B cell (primary cell): ENCODE measurements at regions not wholly inside any gene's neighbourhood (a gene's known extent, or its start where the extent isn't known, plus 50 kb on each side); places are given as distances from the start of the nearest gene placed in this dataset.

Source experiments
- ATAC-seq: fragments of 200-7000 bp; cut with Tn5 transposase; one replicate; pipeline ENCODE4 v1.10.0; 2021; ENCODE audit warnings: low read depth, mild to moderate bottlenecking, moderate number of reproducible peaks, moderate library complexity
- CTCF ChIA-PET: fragments of 350-600 bp; sonication (Branson Sonifier 250); formaldehyde crosslinking; loops from one replicate; lab custom pipeline; 2021; ENCODE audit warnings: antibody characterized with exemption, inconsistent platforms; lab: Charles Lee
- POLR2A ChIA-PET: fragments of 350-600 bp; sonication (Branson Sonifier 250); formaldehyde crosslinking; loops from one replicate; lab custom pipeline; 2021; ENCODE audit warnings: antibody characterized with exemption; lab: Charles Lee
- DNase-seq: peaks from one replicate; pipeline ENCODE4 v3.0.0; 2013
- H2AFZ ChIP-seq: 2 replicates; pipeline ENCODE4 v1.6.1; 2012; ENCODE audit warnings: mild to moderate bottlenecking, low read depth, low read length; ENCODE audit not compliant: insufficient read depth, poor library complexity, severe bottlenecking
- H3K27ac ChIP-seq, 2 donors: 1 replicate in 1 of 2; 2 replicates in 1 of 2; pipeline ENCODE4 v1.5.1; 2012 to 2013; ENCODE audit warnings: low read length in 2 of 2, mild to moderate bottlenecking in 2 of 2, moderate library complexity in 1 of 2
- H3K27me3 ChIP-seq, 4 experiments: fragments of 200-600 bp in 1 of 4; sonication (generic) in 1 of 4; replicated peaks in 1 of 4; 1 replicate in 2 of 4; 2 replicates in 2 of 4; pipeline versions ENCODE4 v1.6.1 to v1.7.0; 2013 to 2016; ENCODE audit warnings: low read length in 3 of 4, mild to moderate bottlenecking in 2 of 4, mixed read lengths in 1 of 4, moderate library complexity in 1 of 4; ENCODE audit not compliant: insufficient read depth in 4 of 4, control insufficient read depth in 3 of 4; ENCODE audit errors: control extremely low read depth in 1 of 4
- H3K36me3 ChIP-seq, 2 experiments: replicated peaks in 1 of 2; 1 replicate in 1 of 2; 2 replicates in 1 of 2; pipeline versions ENCODE4 v1.6.1 to v1.7.1; 2013; ENCODE audit warnings: low read length in 1 of 2; ENCODE audit not compliant: insufficient read depth in 2 of 2, control insufficient read depth in 1 of 2; ENCODE audit errors: control extremely low read depth in 1 of 2, extremely low read depth in 1 of 2
- H3K4me1 ChIP-seq, 2 donors: fragments of 200-600 bp in 1 of 2; sonication (generic) in 1 of 2; 1 replicate in 1 of 2; 2 replicates in 1 of 2; pipeline versions ENCODE4 v1.5.1 to v1.6.1; 2013 to 2017; ENCODE audit warnings: low read length in 2 of 2; ENCODE audit not compliant: control insufficient read depth in 2 of 2, insufficient read depth in 2 of 2
- H3K4me2 ChIP-seq: replicated peaks from 2 replicates; pipeline ENCODE3; 2012; ENCODE audit warnings: mild to moderate bottlenecking, low read depth, low read length; ENCODE audit not compliant: poor library complexity, severe bottlenecking
- H3K4me3 ChIP-seq, 5 experiments: fragments of 200-600 bp in 1 of 5; sonication (generic) in 1 of 5; 1 replicate in 3 of 5; 2 replicates in 2 of 5; pipeline versions ENCODE4 v1.5.1 to v1.7.0; 2011 to 2016; ENCODE audit warnings: low read length in 4 of 5, mild to moderate bottlenecking in 4 of 5, low read depth in 2 of 5, control low read depth in 1 of 5, moderate library complexity in 1 of 5; ENCODE audit not compliant: insufficient read depth in 1 of 5; ENCODE audit errors: control extremely low read depth in 1 of 5, extremely low read depth in 1 of 5
- H3K79me2 ChIP-seq: fragments of 200-600 bp; sonication (generic); one replicate; pipeline ENCODE4 v1.6.0; 2016; ENCODE audit warnings: low read length; ENCODE audit not compliant: control insufficient read depth, insufficient read depth
- H3K9ac ChIP-seq: fragments of 200-600 bp; sonication (generic); 2 replicates; pipeline ENCODE4 v1.6.1; 2017; ENCODE audit warnings: mild to moderate bottlenecking, low read length, moderate library complexity
- H3K9me3 ChIP-seq, 3 donors: one replicate each; pipeline versions ENCODE4 v1.6.1 to v1.7.1; 2013; ENCODE audit warnings: low read length in 2 of 3; ENCODE audit not compliant: control insufficient read depth in 2 of 3, insufficient read depth in 1 of 3; ENCODE audit errors: control extremely low read depth in 1 of 3
- H4K20me1 ChIP-seq: 2 replicates; pipeline ENCODE4 v1.6.0; 2012; ENCODE audit warnings: mild to moderate bottlenecking, low read length; ENCODE audit not compliant: insufficient read depth, control insufficient read depth, poor library complexity, severe bottlenecking
- H3K27ac Mint-ChIP-seq: one replicate; pipeline ENCODE4 v1.8.0; 2021; ENCODE audit warnings: mixed read lengths
- H3K27me3 Mint-ChIP-seq: one replicate; pipeline ENCODE4 v1.8.0; 2021; ENCODE audit warnings: mixed read lengths
- H3K4me1 Mint-ChIP-seq: one replicate; pipeline ENCODE4 v1.8.0; 2021; ENCODE audit warnings: mixed read lengths
- H3K4me3 Mint-ChIP-seq: one replicate; pipeline ENCODE4 v1.8.0; 2021; ENCODE audit warnings: mixed read lengths
- H3K9me3 Mint-ChIP-seq: one replicate; pipeline ENCODE4 v1.8.0; 2022; ENCODE audit warnings: mixed read lengths; ENCODE audit not compliant: insufficient read depth
- EZH2 ChIP-seq: IDR thresholded peaks from 2 replicates; pipeline ENCODE4 v1.6.1; 2012; ENCODE audit warnings: borderline replicate concordance, low read depth, mild to moderate bottlenecking, moderate library complexity, low read length; ENCODE audit not compliant: insufficient read depth, poor library complexity, severe bottlenecking
- WGBS: methylation state at CpG from one replicate; pipeline ENCODE4 v1.1.5; 2013; ENCODE audit warnings: missing lambda C conversion rate; ENCODE audit not compliant: insufficient coverage; 5-methylcytosine and 5-hydroxymethylcytosine counted together
- intact Hi-C: fragments of 100-400 bp; cut with micrococcal nuclease; formaldehyde crosslinking; loops from one replicate; pipeline ENCODE4 v1.10.0; 2022
- TF ChIP-seq, protein P1 (sequence below): fragments of 200-600 bp; IDR thresholded peaks from one replicate; pipeline ENCODE4 v1.8.0; 2022; ENCODE audit warnings: antibody characterized with exemption, mild to moderate bottlenecking

DNA sequence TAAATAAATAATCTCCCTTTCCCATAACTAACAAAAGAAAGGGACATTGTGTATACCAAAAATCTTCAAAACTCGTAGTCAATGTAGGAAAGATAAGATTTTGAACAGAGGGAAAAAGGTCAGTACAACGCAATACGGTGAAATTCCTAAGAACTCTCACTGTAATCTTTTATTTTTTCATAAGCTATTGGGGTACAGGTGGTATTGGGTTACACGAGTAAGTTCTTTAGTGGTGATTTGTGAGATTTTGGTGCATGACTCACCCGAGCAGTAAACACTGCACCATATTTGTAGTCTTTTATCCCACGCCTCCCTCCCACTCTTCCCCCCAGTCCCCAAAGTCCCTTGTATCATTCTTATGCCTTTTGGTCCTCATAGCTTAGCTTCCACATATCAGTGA lies 718.0 kb downstream of the TBL1XR1 start:
- ATAC-seq (no peak), DNase-seq (no peak)
- 85% methylated on average over 1 of the region's 6 CpGs for WGBS
- Mint-ChIP-seq H3K9me3 (peaks cover 4% of the 10 kb centered on the region), H3K4me1 (no peaks in the 10 kb centered on the region), H3K27ac (no peak overlapping the region), H3K4me3 (no peak overlapping the region), H3K27me3 (no peaks in the 10 kb centered on the region)
- Histone ChIP-seq H3K79me2 (no peaks in the 10 kb centered on the region), H3K9ac (no peak overlapping the region), H3K9me3 (peaks cover 0 to 3% (median 0%) of the 10 kb centered on the region in 3 donors), H3K4me1 (no peaks in the 10 kb centered on the region), H3K4me2 (no peak overlapping the region), H3K36me3 (no peaks in the 10 kb centered on the region), H3K4me3 (no peak overlapping the region), H3K27me3 (no peaks in the 10 kb centered on the region), H3K27ac (no peak overlapping the region), H2AFZ (no peak overlapping the region), H4K20me1 (no peaks in the 10 kb centered on the region)
- ChIA-PET POLR2A (no interaction called here), CTCF (no interaction called here)
- intact Hi-C loops, result no loop called here
- TF ChIP-seq, protein P1, sequence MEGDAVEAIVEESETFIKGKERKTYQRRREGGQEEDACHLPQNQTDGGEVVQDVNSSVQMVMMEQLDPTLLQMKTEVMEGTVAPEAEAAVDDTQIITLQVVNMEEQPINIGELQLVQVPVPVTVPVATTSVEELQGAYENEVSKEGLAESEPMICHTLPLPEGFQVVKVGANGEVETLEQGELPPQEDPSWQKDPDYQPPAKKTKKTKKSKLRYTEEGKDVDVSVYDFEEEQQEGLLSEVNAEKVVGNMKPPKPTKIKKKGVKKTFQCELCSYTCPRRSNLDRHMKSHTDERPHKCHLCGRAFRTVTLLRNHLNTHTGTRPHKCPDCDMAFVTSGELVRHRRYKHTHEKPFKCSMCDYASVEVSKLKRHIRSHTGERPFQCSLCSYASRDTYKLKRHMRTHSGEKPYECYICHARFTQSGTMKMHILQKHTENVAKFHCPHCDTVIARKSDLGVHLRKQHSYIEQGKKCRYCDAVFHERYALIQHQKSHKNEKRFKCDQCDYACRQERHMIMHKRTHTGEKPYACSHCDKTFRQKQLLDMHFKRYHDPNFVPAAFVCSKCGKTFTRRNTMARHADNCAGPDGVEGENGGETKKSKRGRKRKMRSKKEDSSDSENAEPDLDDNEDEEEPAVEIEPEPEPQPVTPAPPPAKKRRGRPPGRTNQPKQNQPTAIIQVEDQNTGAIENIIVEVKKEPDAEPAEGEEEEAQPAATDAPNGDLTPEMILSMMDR, result no peak
- TF ChIP-seq EZH2, result no peak

- Histone ChIP-seq H3K79me2 (no peaks in the 10 kb centered on the region), H2AFZ (no peak overlapping the region), H4K20me1 (no peaks in the 10 kb centered on the region), H3K27ac (no peak overlapping the region), H3K4me3 (no peak overlapping the region), H3K9ac (no peak overlapping the region), H3K36me3 (no peaks in the 10 kb centered on the region), H3K27me3 (no peaks in the 10 kb centered on the region), H3K4me1 (no peaks in the 10 kb centered on the region), H3K9me3 (peaks cover 0 to 3% (median 0%) of the 10 kb centered on the region in 3 donors), H3K4me2 (no peak overlapping the region)
- Mint-ChIP-seq H3K4me3 (no peak overlapping the region), H3K9me3 (no peaks in the 10 kb centered on the region), H3K4me1 (no peaks in the 10 kb centered on the region), H3K27ac (no peak overlapping the region), H3K27me3 (no peaks in the 10 kb centered on the region)
- TF ChIP-seq, protein P1, result no peak
- no peak for TF ChIP-seq EZH2
- POLR2A ChIA-PET, result no interaction called here
- ATAC-seq (no peak), DNase-seq (no peak)
- CTCF ChIA-PET, result no interaction called here
- intact Hi-C loops, result no loop called here
- 64% methylated on average over 3 of the region's 6 CpGs for WGBS
Observed at GRCh38 chr3:176469694-176470205, 727.5 kb downstream of the TBL1XR1 start.
